Kidney (tissue), 13 donors: ENCODE measurements at regions not wholly inside any gene's neighbourhood (a gene's known extent, or its start where the extent isn't known, plus 50 kb on each side); places are given as distances from the start of the nearest gene placed in this dataset.

Experiments
- DNase-seq, 5 donors: peaks; one replicate each; pipeline ENCODE4 v3.0.0-alpha.2; 2013 to 2020
- FAIRE-seq: peaks from 2 replicates; lab custom pipeline; 2012; peaks lifted over from hg19 to GRCh38; lab: Jason Lieb, UNC
- H3K27ac ChIP-seq, 2 donors: one replicate each; pipeline ENCODE4 v1.7.0; 2013; ENCODE audit warnings: low read depth in 2 of 2, low read length in 2 of 2, inconsistent platforms in 1 of 2
- H3K27me3 ChIP-seq: one replicate; pipeline ENCODE4 v1.7.1; 2013; ENCODE audit warnings: low read length, inconsistent platforms; ENCODE audit not compliant: control insufficient read depth, insufficient read depth
- H3K36me3 ChIP-seq, 3 donors: one replicate each; pipeline versions ENCODE4 v1.7.0 to v1.7.1; 2013; ENCODE audit warnings: low read length in 3 of 3, control low read depth in 1 of 3, inconsistent platforms in 1 of 3; ENCODE audit not compliant: insufficient read depth in 3 of 3, control insufficient read depth in 2 of 3
- H3K4me1 ChIP-seq, 3 donors: one replicate each; pipeline versions ENCODE4 v1.7.0 to v1.7.1; 2013; ENCODE audit warnings: low read length in 3 of 3, inconsistent platforms in 1 of 3, low read depth in 1 of 3; ENCODE audit not compliant: control insufficient read depth in 2 of 3, insufficient read depth in 2 of 3
- H3K4me3 ChIP-seq, 3 donors: one replicate each; pipeline versions ENCODE4 v1.7.0 to v1.8.1; 2013; ENCODE audit warnings: low read length in 3 of 3, control low read depth in 1 of 3, inconsistent platforms in 1 of 3
- H3K9ac ChIP-seq, 3 donors: one replicate each; pipeline versions ENCODE4 v1.7.0 to v1.7.1; 2013; ENCODE audit warnings: low read length in 3 of 3, control low read depth in 1 of 3, inconsistent platforms in 1 of 3
- H3K9me3 ChIP-seq, 3 donors: one replicate each; pipeline versions ENCODE4 v1.7.0 to v1.7.1; 2013; ENCODE audit warnings: low read length in 3 of 3, control low read depth in 1 of 3, inconsistent platforms in 1 of 3; ENCODE audit not compliant: control insufficient read depth in 2 of 3, insufficient read depth in 1 of 3
- intact Hi-C: fragments of 100-400 bp; cut with DNase I; formaldehyde crosslinking; loops from one replicate; pipeline ENCODE4 v1.11.1; 2022
- TF ChIP-seq, protein P1 (sequence below): IDR thresholded peaks from 3 replicates; pipeline ENCODE4 v1.5.1; 2012; ENCODE audit warnings: mild to moderate bottlenecking, moderate library complexity, borderline replicate concordance; ENCODE audit not compliant: insufficient read depth; ENCODE audit errors: extremely low read depth
- donor health status: control.
- donor health status: control.
- donor health status: control.
- donor health status: control.
- donor health status: control.
- donor health status: DM: yes; HTN: yes; CAD: no.
- donor health status: Normal renal cell carcinoma (clear cell type).

DNA sequence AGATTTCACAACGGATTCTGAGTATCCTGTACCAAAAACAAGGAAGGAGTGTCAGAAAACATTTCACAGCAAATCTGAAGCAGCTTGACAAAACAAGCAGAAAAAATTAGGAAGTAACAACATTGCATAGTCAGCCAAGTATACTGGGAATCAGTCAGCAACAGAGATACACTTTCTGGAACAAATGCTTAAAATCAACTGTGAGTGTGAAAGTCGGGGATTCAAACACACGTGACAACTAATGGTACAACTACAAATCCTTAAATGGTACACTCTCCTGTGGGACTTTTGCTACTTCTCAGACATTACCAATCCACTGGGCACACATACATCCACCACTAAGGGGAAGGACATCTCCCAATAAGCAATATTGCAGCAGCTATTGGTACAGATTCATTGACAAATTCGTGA, 296.6 kb upstream of the MME start:
- Histone ChIP-seq H3K36me3 (no peaks in the 10 kb centered on the region), H3K27ac (no peak overlapping the region), H3K4me1 (no peaks in the 10 kb centered on the region), H3K4me3 (no peak overlapping the region), H3K27me3 (no peaks in the 10 kb centered on the region), H3K9me3 (no peaks in the 10 kb centered on the region), H3K9ac (no peak overlapping the region)
- DNase-seq (no peak), FAIRE-seq (no peak)
- intact Hi-C loops = no loop called here
- TF ChIP-seq, protein P1, sequence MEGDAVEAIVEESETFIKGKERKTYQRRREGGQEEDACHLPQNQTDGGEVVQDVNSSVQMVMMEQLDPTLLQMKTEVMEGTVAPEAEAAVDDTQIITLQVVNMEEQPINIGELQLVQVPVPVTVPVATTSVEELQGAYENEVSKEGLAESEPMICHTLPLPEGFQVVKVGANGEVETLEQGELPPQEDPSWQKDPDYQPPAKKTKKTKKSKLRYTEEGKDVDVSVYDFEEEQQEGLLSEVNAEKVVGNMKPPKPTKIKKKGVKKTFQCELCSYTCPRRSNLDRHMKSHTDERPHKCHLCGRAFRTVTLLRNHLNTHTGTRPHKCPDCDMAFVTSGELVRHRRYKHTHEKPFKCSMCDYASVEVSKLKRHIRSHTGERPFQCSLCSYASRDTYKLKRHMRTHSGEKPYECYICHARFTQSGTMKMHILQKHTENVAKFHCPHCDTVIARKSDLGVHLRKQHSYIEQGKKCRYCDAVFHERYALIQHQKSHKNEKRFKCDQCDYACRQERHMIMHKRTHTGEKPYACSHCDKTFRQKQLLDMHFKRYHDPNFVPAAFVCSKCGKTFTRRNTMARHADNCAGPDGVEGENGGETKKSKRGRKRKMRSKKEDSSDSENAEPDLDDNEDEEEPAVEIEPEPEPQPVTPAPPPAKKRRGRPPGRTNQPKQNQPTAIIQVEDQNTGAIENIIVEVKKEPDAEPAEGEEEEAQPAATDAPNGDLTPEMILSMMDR = no peak

DNA sequence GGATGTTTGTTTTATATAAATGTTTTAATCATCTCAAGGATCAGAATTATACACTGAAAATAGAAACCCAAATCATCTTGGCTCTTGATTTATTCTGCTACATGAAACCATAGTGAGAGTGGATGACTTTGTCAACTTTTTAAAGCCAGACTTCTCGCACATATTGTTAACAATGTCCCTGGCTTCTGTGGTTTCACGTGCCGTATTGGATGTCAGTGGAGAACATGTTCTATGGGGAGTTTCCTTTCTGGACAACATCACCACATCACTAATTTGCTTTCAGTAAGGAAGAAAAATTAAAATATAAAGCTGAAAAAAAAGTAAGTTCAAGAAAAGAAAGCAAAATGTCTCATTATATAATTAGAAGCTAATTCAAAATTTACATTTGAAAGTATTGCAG, 297.1 kb upstream of the MME start:
- no peak overlapping the region for H3K27ac ChIP-seq
- no peak for FAIRE-seq

DNA sequence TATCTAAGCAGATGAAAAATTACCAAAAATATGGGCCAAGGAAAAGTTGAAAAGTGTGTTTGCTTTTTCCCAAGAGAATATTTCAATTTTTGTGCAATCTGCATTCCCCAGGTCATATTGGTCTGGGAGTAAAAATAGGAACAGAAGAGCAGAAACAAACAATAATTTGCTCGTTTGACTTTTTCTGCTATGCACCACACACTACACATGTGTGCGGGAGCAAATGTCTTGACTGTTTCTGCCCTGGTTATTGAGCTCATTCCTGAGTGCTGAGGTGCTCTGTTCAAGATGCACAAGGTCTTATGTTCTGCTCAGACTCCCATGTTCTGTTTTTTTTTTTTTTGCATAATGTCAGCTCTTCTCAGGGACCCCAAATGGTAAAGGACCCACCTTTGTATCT, 298.0 kb upstream of the MME start:
- Histone ChIP-seq H3K9ac (no peak overlapping the region), H3K9me3 (no peaks in the 10 kb centered on the region), H3K27ac (no peak overlapping the region), H3K4me3 (no peak overlapping the region), H3K36me3 (no peaks in the 10 kb centered on the region), H3K27me3 (no peaks in the 10 kb centered on the region), H3K4me1 (no peaks in the 10 kb centered on the region)
- DNase-seq (no peak), FAIRE-seq (no peak)
- TF ChIP-seq, protein P1 = no peak
- intact Hi-C loops = no loop called here

More for the DNA sequence above, 297.1 kb upstream of the MME start:
- Histone ChIP-seq H3K27me3 (no peaks in the 10 kb centered on the region), H3K36me3 (no peaks in the 10 kb centered on the region), H3K4me3 (no peak overlapping the region), H3K9ac (no peak overlapping the region), H3K4me1 (no peaks in the 10 kb centered on the region), H3K9me3 (no peaks in the 10 kb centered on the region)
- DNase-seq = no peak
- intact Hi-C loops = no loop called here
- TF ChIP-seq, protein P1 = no peak

- H3K9ac ChIP-seq = no peak overlapping the region
- no peak overlapping the region for H3K27ac ChIP-seq
- H3K4me1 ChIP-seq = no peaks in the 10 kb centered on the region
- H3K27me3 ChIP-seq = no peaks in the 10 kb centered on the region
- DNase-seq = no peak
- H3K9me3 ChIP-seq = no peaks in the 10 kb centered on the region
- intact Hi-C loops = no loop called here
- FAIRE-seq = no peak
- TF ChIP-seq, protein P1 = no peak
- H3K36me3 ChIP-seq = no peaks in the 10 kb centered on the region
- H3K4me3 ChIP-seq = no peak overlapping the region
Measured at GRCh38 chr3:154781595-154781994, 298.5 kb upstream of the MME start.
